Activated CD4-positive, alpha-beta T cell treated with anti-CD3 and anti-CD28 coated beads, Interleukin-2, amount 10 ng/mL, durations not matched to agents 7 days and 5 days (primary cell): ENCODE measurements at regions not wholly inside any gene's neighbourhood (a gene's known extent, or its start where the extent isn't known, plus 50 kb on each side); places are given as distances from the start of the nearest gene placed in this dataset.

ENCODE experiments used
- CTCF ChIA-PET: fragments of 350-600 bp; sonication (Branson Sonifier 250); formaldehyde crosslinking; loops from one replicate; lab custom pipeline; 2021; ENCODE audit warnings: antibody characterized with exemption; lab: Charles Lee
- POLR2A ChIA-PET: fragments of 350-600 bp; sonication (Branson Sonifier 250); formaldehyde crosslinking; loops from one replicate; lab custom pipeline; 2021; ENCODE audit warnings: antibody characterized with exemption; lab: Charles Lee
- DNase-seq: peaks from one replicate; pipeline ENCODE4 v3.0.0-alpha.2; 2020
- H3K27ac Mint-ChIP-seq: one replicate; pipeline ENCODE4 v1.8.0; 2021; ENCODE audit warnings: mild to moderate bottlenecking, moderate library complexity, mixed read lengths
- H3K27me3 Mint-ChIP-seq: one replicate; pipeline ENCODE4 v1.8.0; 2021; ENCODE audit warnings: mixed read lengths
- H3K36me3 Mint-ChIP-seq: one replicate; pipeline ENCODE4 v1.8.0; 2021; ENCODE audit warnings: low read depth, mixed read lengths
- H3K4me1 Mint-ChIP-seq: one replicate; pipeline ENCODE4 v1.8.0; 2021; ENCODE audit warnings: mixed read lengths
- H3K4me3 Mint-ChIP-seq: one replicate; pipeline ENCODE4 v1.8.0; 2021; ENCODE audit warnings: mild to moderate bottlenecking, moderate library complexity, mixed read lengths
- H3K9me3 Mint-ChIP-seq: one replicate; pipeline ENCODE4 v1.8.0; 2021; ENCODE audit warnings: mixed read lengths

GRCh38 chr1:57770236-57770635, 346.4 kb upstream of the DAB1 start:
- Mint-ChIP-seq H3K4me3 (no peak overlapping the region), H3K9me3 (peaks cover 2% of the 10 kb centered on the region), H3K27ac (no peak overlapping the region), H3K27me3 (no peaks in the 10 kb centered on the region), H3K4me1 (no peaks in the 10 kb centered on the region), H3K36me3 (no peaks in the 10 kb centered on the region)
- DNase-seq, result no peak
- CTCF ChIA-PET, result no interaction called here
- POLR2A ChIA-PET, result no interaction called here

GRCh38 chr1:57761628-57762027, 337.8 kb upstream of the DAB1 start:
- no peaks in the 10 kb centered on the region for H3K27me3 Mint-ChIP-seq
- no peaks in the 10 kb centered on the region for H3K9me3 Mint-ChIP-seq
- H3K27ac Mint-ChIP-seq, result no peak overlapping the region
- CTCF ChIA-PET, result no interaction called here
- no peak for DNase-seq
- no peaks in the 10 kb centered on the region for H3K36me3 Mint-ChIP-seq
- H3K4me1 Mint-ChIP-seq, result no peaks in the 10 kb centered on the region
- H3K4me3 Mint-ChIP-seq, result no peak overlapping the region
- POLR2A ChIA-PET, result no interaction called here

GRCh38 chr1:57752843-57753242, 329.0 kb upstream of the DAB1 start:
- H3K27ac Mint-ChIP-seq, result no peak overlapping the region
- no peaks in the 10 kb centered on the region for H3K4me1 Mint-ChIP-seq
- no peak overlapping the region for H3K4me3 Mint-ChIP-seq
- no peak for DNase-seq
- no peaks in the 10 kb centered on the region for H3K27me3 Mint-ChIP-seq
- H3K9me3 Mint-ChIP-seq, result no peaks in the 10 kb centered on the region
- ChIA-PET POLR2A (no interaction called here), CTCF (no interaction called here)
- no peaks in the 10 kb centered on the region for H3K36me3 Mint-ChIP-seq

GRCh38 chr1:57748719-57749118, 324.9 kb upstream of the DAB1 start:
- H3K36me3 Mint-ChIP-seq, result no peaks in the 10 kb centered on the region
- no peaks in the 10 kb centered on the region for H3K27me3 Mint-ChIP-seq
- H3K4me1 Mint-ChIP-seq, result no peaks in the 10 kb centered on the region
- ChIA-PET CTCF (interaction anchor here (0.6 kb wide), 1 partner anchor 692 kb away, joined by 4 read pairs; no protein-coding TSS in a partner anchor), POLR2A (no interaction called here)
- H3K9me3 Mint-ChIP-seq, result no peaks in the 10 kb centered on the region
- no peak for DNase-seq
- H3K27ac Mint-ChIP-seq, result no peak overlapping the region
- H3K4me3 Mint-ChIP-seq, result no peak overlapping the region

- Mint-ChIP-seq H3K27ac (no peak overlapping the region), H3K4me1 (no peaks in the 10 kb centered on the region), H3K27me3 (no peaks in the 10 kb centered on the region), H3K4me3 (no peak overlapping the region), H3K9me3 (no peaks in the 10 kb centered on the region), H3K36me3 (no peaks in the 10 kb centered on the region)
- ChIA-PET POLR2A (no interaction called here), CTCF (no interaction called here)
- DNase-seq, result no peak
These were observed 324.0 kb upstream of the DAB1 start for GRCh38 chr1:57747818-57748217.

GRCh38 chr1:57741521-57741920, 317.7 kb upstream of the DAB1 start:
- ChIA-PET POLR2A (no interaction called here), CTCF (no interaction called here)
- Mint-ChIP-seq H3K9me3 (no peaks in the 10 kb centered on the region), H3K27ac (no peak overlapping the region), H3K27me3 (no peaks in the 10 kb centered on the region), H3K36me3 (no peaks in the 10 kb centered on the region), H3K4me3 (no peak overlapping the region), H3K4me1 (peaks cover 2% of the 10 kb centered on the region)
- DNase-seq, result no peak

- H3K4me3 Mint-ChIP-seq, result no peak overlapping the region
- no peaks in the 10 kb centered on the region for H3K9me3 Mint-ChIP-seq
- H3K36me3 Mint-ChIP-seq, result no peaks in the 10 kb centered on the region
- peak; percentile 6 for DNase-seq
- ChIA-PET CTCF (no interaction called here), POLR2A (no interaction called here)
- H3K27me3 Mint-ChIP-seq, result no peaks in the 10 kb centered on the region
- no peak overlapping the region for H3K27ac Mint-ChIP-seq
- peaks cover 2% of the 10 kb centered on the region for H3K4me1 Mint-ChIP-seq
These were observed 313.1 kb upstream of the DAB1 start for GRCh38 chr1:57736940-57737339.

GRCh38 chr1:57729181-57729580, 305.3 kb upstream of the DAB1 start:
- ChIA-PET CTCF (no interaction called here), POLR2A (no interaction called here)
- no peaks in the 10 kb centered on the region for H3K36me3 Mint-ChIP-seq
- no peaks in the 10 kb centered on the region for H3K27me3 Mint-ChIP-seq
- no peak overlapping the region for H3K27ac Mint-ChIP-seq
- DNase-seq, result no peak
- H3K4me3 Mint-ChIP-seq, result no peak overlapping the region
- H3K9me3 Mint-ChIP-seq, result no peaks in the 10 kb centered on the region
- H3K4me1 Mint-ChIP-seq, result no peaks in the 10 kb centered on the region

GRCh38 chr1:57727121-57727520, 303.3 kb upstream of the DAB1 start:
- H3K27ac Mint-ChIP-seq, result no peak overlapping the region
- POLR2A ChIA-PET, result no interaction called here
- H3K27me3 Mint-ChIP-seq, result no peaks in the 10 kb centered on the region
- DNase-seq, result no peak
- H3K4me3 Mint-ChIP-seq, result no peak overlapping the region
- H3K36me3 Mint-ChIP-seq, result no peaks in the 10 kb centered on the region
- no peaks in the 10 kb centered on the region for H3K4me1 Mint-ChIP-seq
- CTCF ChIA-PET, result no interaction called here
- no peaks in the 10 kb centered on the region for H3K9me3 Mint-ChIP-seq

- Mint-ChIP-seq H3K4me1 (no peaks in the 10 kb centered on the region), H3K9me3 (no peaks in the 10 kb centered on the region), H3K36me3 (no peaks in the 10 kb centered on the region), H3K4me3 (no peak overlapping the region), H3K27ac (no peak overlapping the region), H3K27me3 (no peaks in the 10 kb centered on the region)
- CTCF ChIA-PET, result interaction anchor here (0.6 kb wide), 1 partner anchor 1364 kb away, joined by 5 read pairs; no protein-coding TSS in a partner anchor
- no peak for DNase-seq
- POLR2A ChIA-PET, result no interaction called here
These were observed 301.5 kb upstream of the DAB1 start for GRCh38 chr1:57725318-57725717.

- ChIA-PET CTCF (interaction anchor here (0.6 kb wide), 1 partner anchor 10 kb away, joined by 3 read pairs; no protein-coding TSS in a partner anchor), POLR2A (no interaction called here)
- Mint-ChIP-seq H3K27me3 (no peaks in the 10 kb centered on the region), H3K9me3 (no peaks in the 10 kb centered on the region), H3K4me1 (no peaks in the 10 kb centered on the region), H3K4me3 (no peak overlapping the region), H3K27ac (no peak overlapping the region), H3K36me3 (no peaks in the 10 kb centered on the region)
- DNase-seq, result no peak
These were observed 300.7 kb upstream of the DAB1 start for GRCh38 chr1:57724535-57724934.

GRCh38 chr1:57722285-57722978, 298.6 kb upstream of the DAB1 start:
- Mint-ChIP-seq H3K27me3 (no peaks in the 10 kb centered on the region), H3K36me3 (no peaks in the 10 kb centered on the region), H3K4me3 (no peak overlapping the region), H3K4me1 (no peaks in the 10 kb centered on the region), H3K27ac (no peak overlapping the region), H3K9me3 (no peaks in the 10 kb centered on the region)
- ChIA-PET POLR2A (no interaction called here), CTCF (interaction anchor here (0.7 kb wide), 1 partner anchor 16 kb away, joined by 3 read pairs; no protein-coding TSS in a partner anchor)
- no peak for DNase-seq

GRCh38 chr1:57721001-57721400, 297.1 kb upstream of the DAB1 start:
- Mint-ChIP-seq H3K27me3 (no peaks in the 10 kb centered on the region), H3K36me3 (no peaks in the 10 kb centered on the region), H3K9me3 (no peaks in the 10 kb centered on the region), H3K4me1 (no peaks in the 10 kb centered on the region), H3K4me3 (no peak overlapping the region), H3K27ac (no peak overlapping the region)
- ChIA-PET POLR2A (no interaction called here), CTCF (no interaction called here)
- no peak for DNase-seq

GRCh38 chr1:57719274-57719673, 295.4 kb upstream of the DAB1 start:
- no peak overlapping the region for H3K27ac Mint-ChIP-seq
- CTCF ChIA-PET, result no interaction called here
- no peaks in the 10 kb centered on the region for H3K27me3 Mint-ChIP-seq
- DNase-seq, result no peak
- no peak overlapping the region for H3K4me3 Mint-ChIP-seq
- POLR2A ChIA-PET, result no interaction called here
- H3K9me3 Mint-ChIP-seq, result no peaks in the 10 kb centered on the region
- H3K4me1 Mint-ChIP-seq, result no peaks in the 10 kb centered on the region
- H3K36me3 Mint-ChIP-seq, result no peaks in the 10 kb centered on the region
